Epithelial cell of esophagus (primary cell): ENCODE measurements at regions not wholly inside any gene's neighbourhood (a gene's known extent, or its start where the extent isn't known, plus 50 kb on each side); places are given as distances from the start of the nearest gene placed in this dataset.

Source experiments
- DNase-seq: peaks from one replicate; pipeline ENCODE4 v3.0.0; 2010; ENCODE audit warnings: low read depth
- H3K4me3 ChIP-seq: 2 replicates; pipeline ENCODE4 v1.5.1; 2011; ENCODE audit warnings: mild to moderate bottlenecking, low read length, control low read depth
- TF ChIP-seq, protein P1 (sequence below): IDR thresholded peaks from 2 replicates; pipeline ENCODE4 v1.5.1; 2011; ENCODE audit warnings: low read depth, mild to moderate bottlenecking, low read length, control low read depth, inconsistent platforms; ENCODE audit not compliant: insufficient read depth; ENCODE audit errors: missing control alignments

DNA sequence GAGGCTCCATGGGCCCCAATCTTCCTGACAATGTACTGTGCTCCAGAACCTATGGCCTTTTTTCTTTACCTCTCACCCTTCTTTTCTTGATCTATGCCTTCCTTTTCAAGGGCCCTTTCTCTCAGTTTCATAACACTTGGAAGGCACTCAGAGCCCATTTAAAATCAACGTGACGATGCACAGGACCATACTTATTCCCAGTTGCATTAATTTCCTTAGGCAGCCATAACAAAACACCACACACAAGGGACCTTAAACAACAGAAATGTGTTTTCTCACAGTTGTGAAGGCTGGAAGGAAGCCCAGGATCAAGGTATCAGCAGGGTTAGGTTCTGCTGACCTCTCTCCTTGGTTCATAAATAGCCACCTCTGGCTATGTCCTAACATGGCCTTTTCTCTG is 414.0 kb upstream of the TNP1 start:
- no peak overlapping the region for H3K4me3 ChIP-seq
- TF ChIP-seq, protein P1, sequence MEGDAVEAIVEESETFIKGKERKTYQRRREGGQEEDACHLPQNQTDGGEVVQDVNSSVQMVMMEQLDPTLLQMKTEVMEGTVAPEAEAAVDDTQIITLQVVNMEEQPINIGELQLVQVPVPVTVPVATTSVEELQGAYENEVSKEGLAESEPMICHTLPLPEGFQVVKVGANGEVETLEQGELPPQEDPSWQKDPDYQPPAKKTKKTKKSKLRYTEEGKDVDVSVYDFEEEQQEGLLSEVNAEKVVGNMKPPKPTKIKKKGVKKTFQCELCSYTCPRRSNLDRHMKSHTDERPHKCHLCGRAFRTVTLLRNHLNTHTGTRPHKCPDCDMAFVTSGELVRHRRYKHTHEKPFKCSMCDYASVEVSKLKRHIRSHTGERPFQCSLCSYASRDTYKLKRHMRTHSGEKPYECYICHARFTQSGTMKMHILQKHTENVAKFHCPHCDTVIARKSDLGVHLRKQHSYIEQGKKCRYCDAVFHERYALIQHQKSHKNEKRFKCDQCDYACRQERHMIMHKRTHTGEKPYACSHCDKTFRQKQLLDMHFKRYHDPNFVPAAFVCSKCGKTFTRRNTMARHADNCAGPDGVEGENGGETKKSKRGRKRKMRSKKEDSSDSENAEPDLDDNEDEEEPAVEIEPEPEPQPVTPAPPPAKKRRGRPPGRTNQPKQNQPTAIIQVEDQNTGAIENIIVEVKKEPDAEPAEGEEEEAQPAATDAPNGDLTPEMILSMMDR = no peak

GRCh38 chr2:217273162-217273561 is 413.3 kb upstream of the TNP1 start:
- H3K4me3 ChIP-seq = no peak overlapping the region
- TF ChIP-seq, protein P1 = no peak
- DNase-seq = no peak

More for the DNA sequence above, 414.0 kb upstream of the TNP1 start:
- no peak for DNase-seq

GRCh38 chr2:217271813-217272212 is 411.9 kb upstream of the TNP1 start:
- TF ChIP-seq, protein P1 = no peak
- DNase-seq = peak; percentile 80
- no peak overlapping the region for H3K4me3 ChIP-seq

DNA sequence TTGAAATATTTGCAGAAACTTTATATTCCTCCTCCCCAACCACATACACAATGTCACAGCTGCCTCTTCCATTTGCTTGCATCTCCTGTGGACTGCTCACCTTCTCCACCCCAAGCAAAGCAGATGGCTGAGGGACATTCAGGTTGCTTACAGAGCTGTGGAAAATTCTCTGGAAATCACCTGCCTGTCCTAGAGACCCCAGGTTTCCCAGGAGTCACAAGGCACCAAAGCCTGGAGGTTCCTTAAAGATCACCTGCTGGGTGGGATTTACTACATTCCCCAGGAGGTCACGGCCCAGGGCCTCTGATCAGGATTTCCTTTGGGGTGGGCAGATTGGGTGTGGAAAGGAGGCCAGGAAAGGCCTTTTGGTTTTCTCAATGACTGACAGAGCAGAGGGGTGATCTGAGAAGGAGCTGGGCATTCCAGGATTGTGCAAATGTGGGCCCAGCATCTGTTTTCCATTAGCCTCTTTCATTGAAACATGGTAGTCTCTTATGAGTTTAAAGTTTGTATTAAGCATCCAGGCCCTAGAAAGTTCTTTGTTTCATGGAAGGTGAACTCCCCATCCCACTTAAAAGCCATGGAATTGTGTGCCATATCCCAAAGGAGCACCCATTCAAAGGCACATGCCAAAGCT is 410.7 kb upstream of the TNP1 start:
- no peak overlapping the region for H3K4me3 ChIP-seq
- TF ChIP-seq, protein P1 = no peak
- no peak for DNase-seq

DNA sequence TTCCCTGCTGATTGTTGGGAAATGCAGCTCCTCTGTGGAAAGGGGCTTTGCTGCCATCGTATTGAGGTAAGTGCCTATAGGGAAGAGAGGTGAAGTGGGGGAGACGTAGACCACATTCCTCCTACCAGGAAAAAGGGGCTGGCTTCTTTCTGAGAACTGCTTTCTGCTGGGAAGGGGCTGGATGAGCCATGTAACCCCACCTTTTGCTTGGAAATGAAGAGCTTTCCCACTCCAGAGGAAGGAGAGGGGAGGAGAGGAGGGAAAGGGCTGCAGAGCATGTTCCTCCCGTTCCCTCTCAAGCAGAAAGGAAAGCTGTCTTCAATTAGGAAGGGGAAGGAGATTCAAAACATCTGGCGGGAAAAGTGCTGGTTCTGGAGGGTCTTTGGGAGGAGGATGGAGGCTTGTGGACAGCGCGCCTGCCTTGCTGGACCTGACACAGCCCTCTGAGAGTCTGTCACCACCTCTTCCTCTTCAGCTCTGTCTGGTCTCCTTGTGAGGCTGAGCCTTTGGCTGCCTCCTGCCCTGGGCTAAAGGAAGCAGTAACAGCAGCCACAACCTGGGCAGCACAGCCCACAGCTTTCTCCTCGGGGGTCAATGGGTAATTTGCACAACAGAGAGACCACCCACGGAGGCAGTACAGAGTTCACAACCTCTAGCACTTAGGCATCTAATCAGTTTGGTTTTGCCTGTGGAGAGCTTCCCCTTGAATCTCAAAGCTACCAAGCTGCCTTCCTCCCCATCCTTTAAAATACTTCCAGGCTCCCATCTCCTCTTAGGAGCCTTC is 410.0 kb upstream of the TNP1 start:
- DNase-seq = no peak
- no peak overlapping the region for H3K4me3 ChIP-seq
- TF ChIP-seq, protein P1 = no peak

- no peak for DNase-seq
- TF ChIP-seq, protein P1 = no peak
- H3K4me3 ChIP-seq = no peak overlapping the region
These were observed 409.1 kb upstream of the TNP1 start for GRCh38 chr2:217268978-217269377.
